ELF-1 (cell line): ENCODE measurements at regions not wholly inside any gene's neighbourhood (a gene's known extent, or its start where the extent isn't known, plus 50 kb on each side); places are given as distances from the start of the nearest gene placed in this dataset.

Source experiments
- DNase-seq: peaks from one replicate; pipeline ENCODE4 v3.0.0-alpha.2; 2016; ENCODE audit warnings: low read depth, low spot score

- no peak for DNase-seq
These were observed 151.4 kb downstream of the CEBPB start for GRCh38 chr20:50341880-50342637.

DNA sequence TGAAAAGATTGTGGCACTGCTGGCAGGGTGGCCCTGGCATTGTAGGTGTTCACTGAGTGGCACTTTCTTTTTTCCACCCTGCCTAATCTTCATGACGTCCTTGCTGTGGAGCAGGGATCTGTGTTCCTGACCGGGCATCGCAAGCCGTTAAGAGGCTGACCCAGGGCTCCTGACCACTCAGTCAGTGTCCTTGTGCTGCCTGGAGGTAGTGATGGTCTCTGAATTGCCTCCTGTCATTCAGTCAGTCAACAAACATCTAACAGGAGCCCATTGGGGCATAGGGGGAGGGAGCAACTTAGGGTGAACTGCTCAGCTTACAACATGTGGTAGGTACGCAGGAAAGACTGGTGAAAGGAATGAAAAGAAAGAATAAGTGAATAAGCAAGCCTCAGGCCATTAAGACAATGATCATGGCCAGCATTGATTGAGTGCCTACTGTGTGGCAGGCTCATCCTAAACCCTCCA lies 152.0 kb downstream of the CEBPB start:
- no peak for DNase-seq

- DNase-seq: no peak
These were observed 152.5 kb downstream of the CEBPB start for GRCh38 chr20:50343125-50343489.

DNA sequence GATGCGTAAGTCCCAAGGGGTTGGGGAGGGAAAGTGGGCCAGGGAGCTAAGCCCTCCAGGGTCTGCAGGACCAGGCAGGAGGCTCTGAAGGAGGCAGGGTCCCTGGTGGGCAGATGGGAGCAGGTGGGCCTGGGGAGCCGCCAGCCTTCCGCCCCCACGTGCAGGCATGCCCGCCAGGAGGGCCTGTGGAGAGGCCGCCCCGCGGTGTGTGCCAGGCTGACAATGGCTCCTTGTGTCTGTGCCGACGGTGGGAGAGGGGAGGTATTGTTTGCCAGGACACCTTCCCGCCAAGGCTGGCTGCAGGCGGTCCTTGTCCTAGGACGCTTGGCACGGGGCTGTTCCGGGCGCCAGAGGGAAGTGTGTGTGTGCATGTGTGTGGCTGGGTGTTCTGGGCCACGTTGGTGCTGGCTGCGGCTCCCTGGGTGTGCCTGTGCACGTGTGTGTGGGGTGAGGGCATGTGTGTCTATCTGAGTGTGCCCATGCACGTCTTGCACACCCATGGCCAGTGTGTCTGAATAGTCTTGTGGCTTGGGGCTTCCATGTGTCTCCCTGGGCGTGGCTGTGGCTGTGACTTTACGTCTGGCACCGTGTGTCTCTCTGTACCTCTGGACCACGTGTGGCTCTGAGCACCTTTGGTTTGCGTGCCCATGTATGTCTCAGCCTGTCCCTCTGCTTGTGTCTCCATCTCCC lies 153.0 kb downstream of the CEBPB start:
- no peak for DNase-seq

DNA sequence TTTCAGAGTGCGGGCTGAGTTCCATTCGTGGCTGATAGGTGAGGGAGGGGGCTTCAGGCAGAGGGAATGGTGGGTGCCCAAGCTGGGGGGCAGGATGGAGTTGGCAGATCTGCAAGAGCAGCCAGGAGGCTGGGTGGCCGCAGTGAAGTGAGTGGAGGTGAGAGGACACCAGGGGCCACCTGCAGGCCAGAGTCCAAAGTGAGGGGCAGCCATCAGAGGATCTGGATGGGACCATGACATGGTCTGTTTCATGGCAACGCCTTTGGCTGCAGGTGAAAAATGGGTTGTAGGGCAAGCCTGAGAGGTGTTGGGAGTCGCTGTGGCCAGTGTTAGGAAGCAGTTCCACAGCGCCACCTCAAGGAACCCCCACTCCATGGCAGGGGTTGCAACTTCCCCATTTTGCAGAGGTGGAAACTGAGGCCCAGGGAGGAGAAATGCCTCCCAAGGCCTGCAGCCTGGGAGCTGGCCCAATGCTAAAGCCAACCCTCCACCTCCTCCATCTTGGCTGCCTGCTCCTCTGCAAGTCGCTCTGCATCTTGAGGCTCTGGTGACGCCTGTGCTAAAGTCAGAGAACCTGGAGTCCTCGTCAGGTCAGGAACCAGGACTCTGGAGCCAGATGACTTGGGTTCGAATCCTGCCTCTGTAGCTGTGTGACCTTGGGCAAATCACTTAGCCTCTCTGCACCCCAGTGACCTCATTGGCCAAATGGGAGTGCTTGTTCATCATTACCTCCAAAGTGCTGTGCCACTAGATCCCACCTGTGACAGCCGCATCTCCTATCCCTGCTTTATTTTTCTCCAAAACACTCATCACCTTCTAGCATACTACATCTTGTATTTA lies 153.8 kb downstream of the CEBPB start:
- no peak for DNase-seq

DNA sequence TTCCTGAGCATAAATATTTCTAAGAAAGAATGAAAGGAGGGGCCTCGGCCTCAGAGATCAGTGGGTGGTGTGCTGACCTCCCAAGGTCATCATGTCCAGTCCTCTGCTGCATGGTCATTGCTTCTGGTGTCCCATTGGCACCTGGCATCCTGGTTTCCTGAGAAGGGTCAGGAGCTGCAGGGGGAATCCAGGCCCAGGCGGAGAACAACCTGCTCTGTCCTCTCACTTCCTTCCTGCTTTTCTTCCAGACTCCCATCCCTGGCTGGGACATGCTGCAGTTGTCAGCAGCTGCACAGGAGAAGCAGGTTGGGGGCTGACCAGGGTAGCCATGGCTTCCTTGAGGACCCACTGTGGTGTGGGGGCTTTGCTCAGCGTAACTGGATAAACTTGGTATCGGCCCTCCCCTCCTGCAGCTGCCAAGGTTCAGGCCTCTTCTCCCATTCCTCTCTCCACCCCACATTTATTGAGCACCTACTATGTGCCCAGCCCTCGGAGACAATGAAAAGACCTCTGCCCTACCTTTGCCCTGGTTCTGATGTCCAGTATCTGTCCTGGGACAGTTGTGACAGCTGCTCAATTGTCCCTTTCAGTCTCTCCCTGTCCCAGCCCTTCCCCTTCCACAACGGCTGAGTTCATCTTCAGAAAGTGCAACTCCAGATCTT lies 155.2 kb downstream of the CEBPB start:
- no peak for DNase-seq

DNA sequence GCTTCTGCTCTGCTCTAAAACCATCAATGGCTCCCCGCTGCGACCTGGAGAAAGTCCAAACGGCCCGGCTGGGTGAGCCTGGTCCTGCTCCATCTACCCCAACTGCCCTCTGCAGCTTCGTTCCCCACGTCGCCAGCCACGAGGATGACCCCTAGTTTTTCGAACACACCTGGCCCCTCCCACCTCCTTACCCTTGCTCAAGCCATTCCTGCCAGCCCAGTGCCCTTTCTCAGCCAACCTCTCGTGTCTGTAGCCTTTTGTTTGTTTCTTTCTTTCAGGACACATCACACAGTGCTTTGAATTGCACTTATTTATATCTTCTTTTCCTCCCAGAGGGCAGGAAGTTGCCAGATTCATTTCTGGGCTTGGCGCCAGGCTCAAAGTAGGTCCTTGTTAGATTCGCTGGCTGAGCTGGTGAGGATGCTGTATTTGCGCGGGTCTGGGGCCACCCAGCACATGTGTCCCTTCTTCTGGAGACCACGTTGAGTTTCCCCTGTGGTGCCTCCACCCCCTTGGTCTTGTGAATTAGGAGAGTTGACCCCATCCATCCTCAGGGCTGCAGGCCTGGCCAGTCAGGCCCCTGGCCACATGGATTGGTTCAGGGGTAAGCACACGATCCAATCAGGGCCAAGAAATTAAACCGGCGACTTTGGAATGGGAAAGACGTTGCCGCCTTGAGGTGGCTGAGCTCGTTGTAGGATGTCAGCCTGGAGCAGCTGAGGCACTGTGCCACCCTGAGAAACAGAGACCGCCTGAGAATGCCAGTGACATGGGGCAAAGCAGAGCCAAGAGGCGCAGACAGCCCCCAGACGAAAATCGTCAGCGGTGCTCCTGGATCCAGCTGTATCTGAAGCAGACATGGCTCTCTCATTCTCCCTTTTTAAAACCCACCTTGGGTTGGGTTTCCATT lies 156.0 kb downstream of the CEBPB start:
- DNase-seq: no peak

DNA sequence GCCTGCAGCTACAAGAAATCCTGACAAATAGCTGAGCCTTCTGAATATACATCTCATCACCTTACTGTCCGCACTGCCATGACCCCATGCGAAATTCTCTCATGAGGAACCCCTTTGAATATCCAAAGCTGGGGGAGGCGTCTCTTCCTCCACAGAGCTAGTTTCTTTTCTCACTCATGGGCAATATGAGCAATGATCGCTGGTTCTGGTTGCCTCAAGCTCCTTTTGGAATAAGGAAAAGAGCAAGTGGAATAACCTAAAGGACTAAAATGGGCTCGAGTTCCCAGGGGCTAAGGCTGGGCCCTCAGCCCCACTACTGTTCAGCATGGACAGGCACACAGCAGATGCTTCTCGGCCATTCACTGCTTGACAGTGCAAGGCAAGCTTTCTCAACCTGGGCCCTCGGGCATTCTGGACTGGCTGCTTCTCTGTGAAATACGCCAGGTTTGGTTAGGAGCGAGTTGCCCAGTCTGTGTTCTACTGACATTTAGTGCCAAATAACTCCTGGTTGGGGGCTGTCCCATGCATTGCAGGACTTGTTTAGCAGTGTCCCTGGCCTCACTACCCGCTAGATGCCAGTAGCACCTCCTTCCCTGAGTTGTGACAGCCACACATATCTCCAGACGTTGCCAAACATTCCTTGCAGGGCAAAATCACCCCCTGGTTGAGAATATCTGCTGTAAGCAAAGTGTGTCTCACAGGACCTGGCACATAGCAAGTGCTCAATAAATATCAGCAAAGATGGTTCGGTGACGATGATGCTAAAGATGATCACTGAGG lies 156.8 kb downstream of the CEBPB start:
- DNase-seq: no peak

DNA sequence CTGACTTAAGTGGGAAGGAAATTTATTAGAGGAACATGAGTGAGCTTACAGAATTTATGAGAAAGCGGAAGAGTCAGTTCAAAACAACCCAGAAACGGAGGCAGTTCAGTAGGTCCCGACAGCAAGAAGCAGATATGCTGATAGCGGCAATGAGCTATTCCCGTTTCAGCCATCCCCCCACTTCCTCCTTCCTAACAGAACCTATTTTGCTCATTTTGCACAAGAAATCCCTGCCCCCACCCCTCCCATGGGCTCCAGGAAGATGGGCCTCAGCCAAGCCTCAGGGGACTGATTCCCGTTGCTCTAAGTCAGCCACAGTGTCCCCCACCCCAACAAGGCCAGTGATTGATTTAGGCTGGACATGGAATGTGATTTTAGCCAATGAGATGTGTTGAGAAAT lies 157.5 kb downstream of the CEBPB start:
- no peak for DNase-seq

GRCh38 chr20:50350510-50351249 lies 159.5 kb upstream of the PTPN1 start:
- no peak for DNase-seq

GRCh38 chr20:50351541-50351940 lies 158.6 kb upstream of the PTPN1 start:
- DNase-seq: no peak

GRCh38 chr20:50353289-50353961 lies 156.8 kb upstream of the PTPN1 start:
- DNase-seq: no peak

DNA sequence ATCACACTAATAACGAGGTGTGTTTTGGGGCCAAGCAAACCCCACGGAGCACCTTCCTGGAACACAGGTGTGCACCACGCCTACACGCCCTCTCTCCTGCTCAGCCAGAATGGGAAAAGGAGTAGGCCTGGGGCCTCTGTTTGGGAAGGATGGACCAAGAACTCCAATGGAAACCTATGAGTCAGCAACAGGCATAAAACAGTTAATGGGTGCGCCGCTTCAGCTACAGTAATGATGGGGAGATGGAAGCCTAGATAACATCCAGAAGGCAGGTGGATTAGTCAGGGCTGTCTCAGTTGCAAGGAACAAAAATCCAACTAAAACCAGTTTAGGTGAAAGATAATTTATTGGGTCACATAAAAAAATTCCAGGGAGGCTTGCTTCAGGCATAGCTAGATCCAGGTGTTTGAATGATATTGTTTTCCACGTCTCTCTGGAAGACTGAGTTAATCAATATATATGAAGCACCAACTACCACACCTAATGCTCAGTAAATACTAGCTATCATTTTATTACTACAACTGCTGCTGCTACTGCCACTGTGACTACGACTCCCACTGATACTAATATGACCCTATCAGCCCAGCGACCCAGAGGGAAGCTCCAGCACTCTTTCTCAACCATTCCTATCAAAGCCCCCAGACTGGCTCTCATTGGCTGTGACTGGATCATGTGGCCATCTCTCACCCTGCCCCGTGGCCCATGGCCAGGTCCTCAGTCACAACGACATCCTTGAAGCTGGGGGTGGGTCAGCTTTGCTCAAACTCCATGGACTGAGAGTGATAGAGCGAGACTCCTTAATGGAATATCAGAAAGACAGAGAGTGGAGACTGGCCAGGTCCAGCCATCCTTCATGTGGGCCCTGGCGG lies 155.2 kb upstream of the PTPN1 start:
- DNase-seq: no peak

GRCh38 chr20:50355590-50356524 lies 154.3 kb upstream of the PTPN1 start:
- DNase-seq: no peak

- no peak for DNase-seq
These were observed 153.7 kb upstream of the PTPN1 start for GRCh38 chr20:50356525-50356885.

- no peak for DNase-seq
These were observed 153.0 kb upstream of the PTPN1 start for GRCh38 chr20:50356962-50357782.
